ENCODE measurements at regions not wholly inside any gene's neighbourhood (a gene's known extent, or its start where the extent isn't known, plus 50 kb on each side); places are given as distances from the start of the nearest gene placed in this dataset.

- Mint-ChIP-seq H3K4me3 (ENCODE audit: low read depth) (no peak overlapping the region), H3K9me3 (ENCODE audit: low read depth) (no peaks in the 10 kb centered on the region), H3K27me3 (no peaks in the 10 kb centered on the region), H3K27ac (no peak overlapping the region), H3K4me1 (ENCODE audit: low read depth) (no peaks in the 10 kb centered on the region), H3K36me3 (ENCODE audit: insufficient read depth) (no peaks in the 10 kb centered on the region)
- no peak for TF ChIP-seq CTCF (IDR thresholded peaks at IDR 0.05; ENCODE audit: unreplicated experiment)
- no peak for DNase-seq (ENCODE audit: low spot score, unreplicated experiment)
Observed at GRCh38 chr4:117965622-117966021, 68.7 kb upstream of the NDST3 start.

GRCh38 chr4:117968606-117969005 lies 65.7 kb upstream of the NDST3 start:
- DNase-seq (ENCODE audit: low spot score, unreplicated experiment), result no peak

GRCh38 chr4:117971403-117971802 lies 62.9 kb upstream of the NDST3 start:
- Mint-ChIP-seq H3K27me3 (no peaks in the 10 kb centered on the region), H3K4me1 (ENCODE audit: low read depth) (no peaks in the 10 kb centered on the region), H3K4me3 (ENCODE audit: low read depth) (no peak overlapping the region), H3K27ac (no peak overlapping the region), H3K9me3 (ENCODE audit: low read depth) (no peaks in the 10 kb centered on the region), H3K36me3 (ENCODE audit: insufficient read depth) (no peaks in the 10 kb centered on the region)
- DNase-seq (ENCODE audit: low spot score, unreplicated experiment), result no peak
- TF ChIP-seq CTCF (IDR thresholded peaks at IDR 0.05; ENCODE audit: unreplicated experiment), result no peak

More at GRCh38 chr4:117968606-117969005, 65.7 kb upstream of the NDST3 start:
- no peaks in the 10 kb centered on the region for H3K27me3 Mint-ChIP-seq
- H3K4me1 Mint-ChIP-seq (ENCODE audit: low read depth), result no peaks in the 10 kb centered on the region
- H3K27ac Mint-ChIP-seq, result no peak overlapping the region
- no peaks in the 10 kb centered on the region for H3K36me3 Mint-ChIP-seq (ENCODE audit: insufficient read depth)
- no peaks in the 10 kb centered on the region for H3K9me3 Mint-ChIP-seq (ENCODE audit: low read depth)
- no peak for TF ChIP-seq CTCF (IDR thresholded peaks at IDR 0.05; ENCODE audit: unreplicated experiment)
- no peak overlapping the region for H3K4me3 Mint-ChIP-seq (ENCODE audit: low read depth)

GRCh38 chr4:117983541-117984365 lies 50.5 kb upstream of the NDST3 start:
- DNase-seq (ENCODE audit: low spot score, unreplicated experiment), result no peak
- Mint-ChIP-seq H3K27me3 (no peaks in the 10 kb centered on the region), H3K9me3 (ENCODE audit: low read depth) (peaks cover 5% of the 10 kb centered on the region), H3K4me3 (ENCODE audit: low read depth) (no peak overlapping the region), H3K4me1 (ENCODE audit: low read depth) (no peaks in the 10 kb centered on the region), H3K27ac (no peak overlapping the region), H3K36me3 (ENCODE audit: insufficient read depth) (no peaks in the 10 kb centered on the region)
- TF ChIP-seq CTCF (IDR thresholded peaks at IDR 0.05; ENCODE audit: unreplicated experiment), result no peak

GRCh38 chr4:117984366-117984680 lies 50.0 kb upstream of the NDST3 start:
- H3K9me3 Mint-ChIP-seq (ENCODE audit: low read depth), result peaks cover 5% of the 10 kb centered on the region
- no peak overlapping the region for H3K27ac Mint-ChIP-seq
- TF ChIP-seq CTCF (IDR thresholded peaks at IDR 0.05; ENCODE audit: unreplicated experiment), result no peak
- no peaks in the 10 kb centered on the region for H3K27me3 Mint-ChIP-seq
- no peak overlapping the region for H3K4me3 Mint-ChIP-seq (ENCODE audit: low read depth)
- H3K4me1 Mint-ChIP-seq (ENCODE audit: low read depth), result no peaks in the 10 kb centered on the region
- no peaks in the 10 kb centered on the region for H3K36me3 Mint-ChIP-seq (ENCODE audit: insufficient read depth)
- DNase-seq (ENCODE audit: low spot score, unreplicated experiment), result no peak
